Cardiac muscle cell (in vitro differentiated cells and primary cell): ENCODE measurements at regions not wholly inside any gene's neighbourhood (a gene's known extent, or its start where the extent isn't known, plus 50 kb on each side); places are given as distances from the start of the nearest gene placed in this dataset.

ENCODE experiments used
- DNase-seq, 2 donors: peaks; one replicate each; pipeline versions ENCODE4 v3.0.0 to v3.0.0-alpha.2; 2010 to 2017; ENCODE audit warnings: low read depth in 1 of 2, low spot score in 1 of 2
- H3K27ac ChIP-seq: fragments of 200-600 bp; sonication (generic); 2 replicates; pipeline ENCODE4 v1.5.1; 2016
- H3K27me3 ChIP-seq: fragments of 200-600 bp; sonication (generic); 2 replicates; pipeline ENCODE4 v1.6.0; 2016; ENCODE audit warnings: control low read depth
- H3K36me3 ChIP-seq: fragments of 200-600 bp; sonication (generic); 2 replicates; pipeline ENCODE4 v1.5.1; 2016; ENCODE audit warnings: control low read depth
- H3K4me1 ChIP-seq: fragments of 200-600 bp; sonication (generic); 2 replicates; pipeline ENCODE4 v1.8.1; 2017; ENCODE audit warnings: low read depth, mild to moderate bottlenecking, mixed run types
- H3K4me3 ChIP-seq: fragments of 200-600 bp; sonication (generic); 2 replicates; pipeline ENCODE4 v1.5.1; 2016; ENCODE audit warnings: mild to moderate bottlenecking
- H3K9me3 ChIP-seq: fragments of 200-600 bp; sonication (generic); 2 replicates; pipeline ENCODE4 v1.5.1; 2017; ENCODE audit warnings: low read depth, mild to moderate bottlenecking, control low read depth
- CTCF ChIP-seq: IDR thresholded peaks from 2 replicates; pipeline ENCODE4 v1.5.1; 2012; ENCODE audit warnings: low read depth, mild to moderate bottlenecking, low read length

GRCh38 chr3:145953316-145953715, 207.7 kb downstream of the PLOD2 start:
- Histone ChIP-seq H3K9me3 (no peaks in the 10 kb centered on the region), H3K27ac (no peak overlapping the region), H3K36me3 (no peaks in the 10 kb centered on the region), H3K4me1 (no peaks in the 10 kb centered on the region), H3K4me3 (no peak overlapping the region), H3K27me3 (no peaks in the 10 kb centered on the region)
- TF ChIP-seq CTCF = no peak
- DNase-seq = no peak

- DNase-seq = no peak
- Histone ChIP-seq H3K36me3 (no peaks in the 10 kb centered on the region), H3K27ac (no peak overlapping the region), H3K9me3 (no peaks in the 10 kb centered on the region), H3K4me1 (no peaks in the 10 kb centered on the region), H3K27me3 (no peaks in the 10 kb centered on the region), H3K4me3 (no peak overlapping the region)
- TF ChIP-seq CTCF = no peak
These were observed 201.4 kb downstream of the PLOD2 start for GRCh38 chr3:145959457-145960088.

GRCh38 chr3:145963111-145963510, 197.9 kb downstream of the PLOD2 start:
- no peak for DNase-seq
- Histone ChIP-seq H3K4me1 (no peaks in the 10 kb centered on the region), H3K36me3 (no peaks in the 10 kb centered on the region), H3K9me3 (no peaks in the 10 kb centered on the region), H3K27me3 (no peaks in the 10 kb centered on the region), H3K4me3 (no peak overlapping the region), H3K27ac (no peak overlapping the region)
- no peak for TF ChIP-seq CTCF

GRCh38 chr3:145967043-145967442, 193.9 kb downstream of the PLOD2 start:
- H3K4me3 ChIP-seq = no peak overlapping the region
- TF ChIP-seq CTCF = no peak
- DNase-seq = no peak
- H3K27me3 ChIP-seq = no peaks in the 10 kb centered on the region
- H3K27ac ChIP-seq = no peak overlapping the region
- no peaks in the 10 kb centered on the region for H3K9me3 ChIP-seq
- H3K36me3 ChIP-seq = no peaks in the 10 kb centered on the region
- H3K4me1 ChIP-seq = no peaks in the 10 kb centered on the region

- Histone ChIP-seq H3K4me1 (no peaks in the 10 kb centered on the region), H3K36me3 (no peaks in the 10 kb centered on the region), H3K4me3 (no peak overlapping the region), H3K27me3 (no peaks in the 10 kb centered on the region), H3K27ac (no peak overlapping the region), H3K9me3 (no peaks in the 10 kb centered on the region)
- no peak for TF ChIP-seq CTCF
- DNase-seq = no peak
These were observed 189.8 kb downstream of the PLOD2 start for GRCh38 chr3:145971186-145971585.
